ENCODE measurements at regions not wholly inside any gene's neighbourhood (a gene's known extent, or its start where the extent isn't known, plus 50 kb on each side); places are given as distances from the start of the nearest gene placed in this dataset.

- TF ChIP-seq CTCF (conservative IDR thresholded peaks at IDR 0.05) (no peak), EZH2 (IDR thresholded peaks at IDR 0.05; ENCODE audit: low read depth) (no peak)
Observed at GRCh38 chrX:22462959-22463358, 190.2 kb downstream of the CBLL2 start.
